ENCODE measurements at regions not wholly inside any gene's neighbourhood (a gene's known extent, or its start where the extent isn't known, plus 50 kb on each side); places are given as distances from the start of the nearest gene placed in this dataset.

DNA sequence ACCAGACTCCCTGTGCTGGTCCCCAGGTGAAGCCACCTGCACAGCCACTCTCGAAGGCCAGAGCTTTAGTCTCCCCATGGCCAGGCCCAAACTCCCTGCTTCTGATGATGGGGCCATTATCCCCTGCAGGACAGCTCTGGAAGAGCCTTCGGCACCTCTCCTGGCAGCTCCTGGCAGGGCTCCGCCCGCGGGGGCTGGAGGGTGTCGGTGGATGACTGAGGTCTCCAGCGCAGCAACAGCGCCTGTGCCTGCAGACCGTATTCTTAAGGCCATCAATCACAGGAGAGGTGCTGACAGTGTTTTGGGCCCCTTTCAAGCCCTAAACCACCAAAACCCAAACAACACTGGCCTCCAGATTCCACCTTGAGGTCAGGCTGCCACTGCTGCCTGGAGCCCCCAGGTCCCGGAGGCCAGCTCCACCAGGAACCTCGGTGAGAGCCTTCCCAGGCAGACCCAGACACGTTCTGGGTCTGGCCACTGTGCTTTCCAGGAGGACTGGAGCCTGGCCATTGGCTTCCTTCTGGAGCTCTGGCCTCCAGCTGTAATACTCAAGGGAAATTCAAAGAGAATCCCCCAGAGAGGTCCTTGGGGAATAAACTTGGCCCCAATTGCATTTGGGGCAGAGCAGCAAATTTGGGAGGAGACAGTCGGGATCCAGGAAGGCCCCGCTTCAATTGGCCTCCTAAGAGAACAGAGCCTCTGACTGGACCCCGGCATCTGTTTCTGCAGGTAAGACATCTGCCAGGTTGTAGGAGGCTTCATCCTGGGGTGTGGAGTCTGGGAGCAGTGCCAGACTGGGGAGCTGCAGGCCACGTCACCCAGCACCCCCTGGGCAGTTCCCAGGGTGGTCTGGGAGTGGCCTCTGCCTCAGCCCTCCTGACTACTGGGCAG is 210.6 kb upstream of the RTL1 start:
- in situ Hi-C loops (cut with HindIII; ENCODE audit: extremely low pct_ligation_motif_present, low pct_unique_long_range_greater_than_20kb) = no loop called here
- H3K27me3 ChIP-seq (ENCODE audit: control insufficient read depth in 1 of 2, insufficient read depth in 2 of 2, low read length in 2 of 2) = peaks cover 8 to 54% of the 10 kb centered on the region in 2 experiments
- H3K4me2 ChIP-seq (ENCODE audit: low read depth, low read length) = no peak overlapping the region
- no peaks in the 10 kb centered on the region for H4K20me1 ChIP-seq (ENCODE audit: insufficient read depth, low read length)
- POLR2A ChIA-PET = no interaction called here
- H3K36me3 ChIP-seq (replicated peaks in 1 of 2; ENCODE audit: control insufficient read depth in 1 of 2, insufficient read depth in 2 of 2, low read length in 2 of 2) = no peaks in the 10 kb centered on the region
- DNase-seq (ENCODE audit: low spot score) = no peak
- no peaks in the 10 kb centered on the region for H3K9me3 ChIP-seq (ENCODE audit: low read length)
- TF ChIP-seq, protein P1, sequence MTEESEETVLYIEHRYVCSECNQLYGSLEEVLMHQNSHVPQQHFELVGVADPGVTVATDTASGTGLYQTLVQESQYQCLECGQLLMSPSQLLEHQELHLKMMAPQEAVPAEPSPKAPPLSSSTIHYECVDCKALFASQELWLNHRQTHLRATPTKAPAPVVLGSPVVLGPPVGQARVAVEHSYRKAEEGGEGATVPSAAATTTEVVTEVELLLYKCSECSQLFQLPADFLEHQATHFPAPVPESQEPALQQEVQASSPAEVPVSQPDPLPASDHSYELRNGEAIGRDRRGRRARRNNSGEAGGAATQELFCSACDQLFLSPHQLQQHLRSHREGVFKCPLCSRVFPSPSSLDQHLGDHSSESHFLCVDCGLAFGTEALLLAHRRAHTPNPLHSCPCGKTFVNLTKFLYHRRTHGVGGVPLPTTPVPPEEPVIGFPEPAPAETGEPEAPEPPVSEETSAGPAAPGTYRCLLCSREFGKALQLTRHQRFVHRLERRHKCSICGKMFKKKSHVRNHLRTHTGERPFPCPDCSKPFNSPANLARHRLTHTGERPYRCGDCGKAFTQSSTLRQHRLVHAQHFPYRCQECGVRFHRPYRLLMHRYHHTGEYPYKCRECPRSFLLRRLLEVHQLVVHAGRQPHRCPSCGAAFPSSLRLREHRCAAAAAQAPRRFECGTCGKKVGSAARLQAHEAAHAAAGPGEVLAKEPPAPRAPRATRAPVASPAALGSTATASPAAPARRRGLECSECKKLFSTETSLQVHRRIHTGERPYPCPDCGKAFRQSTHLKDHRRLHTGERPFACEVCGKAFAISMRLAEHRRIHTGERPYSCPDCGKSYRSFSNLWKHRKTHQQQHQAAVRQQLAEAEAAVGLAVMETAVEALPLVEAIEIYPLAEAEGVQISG (CRISPR knock-in tag; IDR thresholded peaks at IDR 0.05) = no peak
- TF ChIP-seq SUZ12 (IDR thresholded peaks at IDR 0.05; ENCODE audit: low read depth, low read length) (no peak), FOXA3 (CRISPR knock-in tag; IDR thresholded peaks at IDR 0.05) (no peak)
- WGBS (ENCODE audit: low lambda C conversion rate) = 8% methylated on average over 4 of the region's 16 CpGs
- BruUV-seq (replicated peaks) = no TSS peak
- FAIRE-seq = no peak
- ATAC-seq = no peak
- intact Hi-C loops (cut with micrococcal nuclease; ENCODE audit: unreplicated experiment) = no loop called here
- CTCF ChIA-PET (ENCODE audit: low intra/inter-chr PET ratio, low total read pairs) = no interaction called here
- H3K4me1 ChIP-seq (ENCODE audit: insufficient read depth, low read length) = no peaks in the 10 kb centered on the region
- H3K9ac ChIP-seq (ENCODE audit: insufficient read depth, low read depth, low read length) = no peak overlapping the region
- no peak overlapping the region for H3K4me3 ChIP-seq (replicated peaks in 1 of 3; ENCODE audit: insufficient read depth in 1 of 3, low read depth in 2 of 3, low read length in 3 of 3)
- H3K79me2 ChIP-seq (ENCODE audit: insufficient read depth, low read length) = no peaks in the 10 kb centered on the region
- H2AFZ ChIP-seq (ENCODE audit: low read length) = no peak overlapping the region
- no peak overlapping the region for H3K27ac ChIP-seq (ENCODE audit: extremely low read length, insufficient read depth, low read length)
